Transverse colon (tissue), 4 donors: ENCODE measurements at regions not wholly inside any gene's neighbourhood (a gene's known extent, or its start where the extent isn't known, plus 50 kb on each side); places are given as distances from the start of the nearest gene placed in this dataset.

Source experiments
- DNase-seq: peaks from one replicate; pipeline ENCODE4 v3.0.0-alpha.2; 2019
- H3K27ac ChIP-seq, 4 donors: fragments of 200-600 bp; sonication (generic); 2 replicates each; pipeline ENCODE4 v1.5.1; 2016 to 2018; ENCODE audit warnings: inconsistent platforms in 4 of 4
- H3K27me3 ChIP-seq: fragments of 200-600 bp; sonication (generic); 2 replicates; pipeline ENCODE4 v1.5.1; 2017; ENCODE audit warnings: inconsistent platforms
- H3K36me3 ChIP-seq, 4 donors: fragments of 200-600 bp; sonication (generic); 2 replicates each; pipeline ENCODE4 v1.5.1; 2017 to 2019; ENCODE audit warnings: inconsistent platforms in 4 of 4
- H3K4me1 ChIP-seq, 4 donors: fragments of 200-600 bp; sonication (generic); 2 replicates each; pipeline ENCODE4 v1.5.1; 2017 to 2020; ENCODE audit warnings: inconsistent platforms in 4 of 4
- H3K4me3 ChIP-seq, 4 donors: fragments of 200-600 bp; sonication (generic); 1 replicate in 1 of 4; 2 replicates in 3 of 4; pipeline versions ENCODE4 v1.5.1 to v1.6.1; 2017 to 2019; ENCODE audit warnings: inconsistent platforms in 4 of 4
- H3K9me3 ChIP-seq, 2 donors: fragments of 200-600 bp; sonication (generic); 2 replicates each; pipeline ENCODE4 v1.5.1; 2017 to 2019; ENCODE audit warnings: inconsistent platforms in 2 of 2
- CTCF ChIP-seq, 5 experiments: fragments of 200-600 bp in 3 of 5; fragments of 450-650 bp in 2 of 5; sonication (generic) in 3 of 5; IDR thresholded peaks; 1 replicate in 2 of 5; 2 replicates in 3 of 5; pipeline ENCODE4 v1.5.1; 2016 to 2017; ENCODE audit warnings: antibody characterized with exemption in 5 of 5, inconsistent platforms in 3 of 5, mild to moderate bottlenecking in 2 of 5, moderate library complexity in 1 of 5
- EP300 ChIP-seq: sonication (generic); formaldehyde crosslinking; IDR thresholded peaks from one replicate; pipeline ENCODE4 v1.6.1; 2017; ENCODE audit warnings: antibody characterized with exemption, low read depth
- POLR2A ChIP-seq: fragments of 450-650 bp; IDR thresholded peaks from one replicate; pipeline ENCODE4 v1.6.1; 2016; ENCODE audit warnings: antibody characterized with exemption, mild to moderate bottlenecking, moderate library complexity
- POLR2AphosphoS5 ChIP-seq, 3 donors: sonication (generic); formaldehyde crosslinking; IDR thresholded peaks; one replicate each; pipeline ENCODE4 v1.6.1; 2016; ENCODE audit warnings: antibody characterized with exemption in 3 of 3
- WGBS, 2 donors: methylation state at CpG; one replicate each; pipeline ENCODE4 v1.1.5; 2018; ENCODE audit warnings: low coverage in 1 of 2; 5-methylcytosine and 5-hydroxymethylcytosine counted together
- in situ Hi-C, 4 donors: fragments of 200-750 bp; cut with MboI; loops; one replicate each; pipeline versions ENCODE4 v1.15.0 to v1.15.1; 2017; ENCODE audit warnings: low sequenced_read_pairs in 3 of 4, low pct_ligation_motif_present in 1 of 4, low pct_unique_long_range_greater_than_20kb in 1 of 4
- intact Hi-C: fragments of 100-400 bp; cut with DNase I; formaldehyde crosslinking; loops from one replicate; pipeline ENCODE4 v1.15.1; 2023; ENCODE audit warnings: low total_unique reads

- H3K27ac ChIP-seq = peak overlapping the region; percentile 44 to 76 (median 64)
- no peak overlapping the region for H3K4me3 ChIP-seq
- H3K9me3 ChIP-seq = no peaks in the 10 kb centered on the region
- in situ Hi-C loops (loop anchor here in 2 of 4 donors (5.0 to 25.0 kb wide), 2 partner anchors 245 to 590 kb away; no protein-coding TSS in a partner anchor), intact Hi-C loops (loop anchor here (5.0 kb wide), 1 partner anchor 240 kb away; the partner anchor contains the start of gene CABLES1)
- H3K4me1 ChIP-seq = peaks cover 3 to 20% (median 13%) of the 10 kb centered on the region in 4 donors
- peak in 1 of 3 donors; percentile 21 for TF ChIP-seq POLR2AphosphoS5 (IDR thresholded peaks at IDR 0.05)
- no peak for TF ChIP-seq EP300
- H3K27me3 ChIP-seq = no peaks in the 10 kb centered on the region
- no peaks in the 10 kb centered on the region for H3K36me3 ChIP-seq
- WGBS, 2 donors = 41 to 57% methylated on average over 3 of the region's 3 CpGs
- no peak for DNase-seq
Measured at GRCh38 chr18:23377669-23378301, 75.3 kb upstream of the RIOK3 start.

GRCh38 chr18:23378302-23378686 lies 74.8 kb upstream of the RIOK3 start:
- Histone ChIP-seq H3K27ac (peak overlapping the region; percentile 44 to 76 (median 64)), H3K9me3 (no peaks in the 10 kb centered on the region), H3K4me1 (peaks cover 3 to 20% (median 13%) of the 10 kb centered on the region in 4 donors), H3K36me3 (no peaks in the 10 kb centered on the region), H3K4me3 (no peak overlapping the region), H3K27me3 (no peaks in the 10 kb centered on the region)
- in situ Hi-C loops = loop anchor here in 2 of 4 donors (5.0 to 25.0 kb wide), 2 partner anchors 246 to 591 kb away; no protein-coding TSS in a partner anchor
- intact Hi-C loops = loop anchor here (5.0 kb wide), 1 partner anchor 241 kb away; the partner anchor contains the start of gene CABLES1
- no peak for DNase-seq
- TF ChIP-seq POLR2A (no peak), EP300 (no peak), CTCF (IDR thresholded peaks at IDR 0.05) (no peak), POLR2AphosphoS5 (IDR thresholded peaks at IDR 0.05) (no peak)
- 62 to 63% methylated on average over 2 of the region's 2 CpGs for WGBS, 2 donors

- no peak for DNase-seq
- no peak overlapping the region for H3K27ac ChIP-seq
- no peaks in the 10 kb centered on the region for H3K36me3 ChIP-seq
- no peaks in the 10 kb centered on the region for H3K9me3 ChIP-seq
- in situ Hi-C loops = loop anchor here in 2 of 4 donors (10.0 to 25.0 kb wide), 2 partner anchors 245 to 593 kb away; partner anchors contain the start of gene CABLES1 (in 1 of the 2)
- H3K27me3 ChIP-seq = no peaks in the 10 kb centered on the region
- intact Hi-C loops = no loop called here
- 90 to 100% methylated on average over 4 to 11 of the region's 11 CpGs for WGBS, 2 donors
- no peak overlapping the region for H3K4me3 ChIP-seq
- no peak for TF ChIP-seq EP300
- TF ChIP-seq POLR2A = no peak
- no peak for TF ChIP-seq CTCF (IDR thresholded peaks at IDR 0.05)
- no peak for TF ChIP-seq POLR2AphosphoS5 (IDR thresholded peaks at IDR 0.05)
- H3K4me1 ChIP-seq = peaks cover 3 to 20% (median 15%) of the 10 kb centered on the region in 4 donors
Measured at GRCh38 chr18:23380001-23380550, 73.0 kb upstream of the RIOK3 start.

- no peak for DNase-seq
- no peaks in the 10 kb centered on the region for H3K36me3 ChIP-seq
- TF ChIP-seq POLR2AphosphoS5 (IDR thresholded peaks at IDR 0.05) (no peak), EP300 (no peak), CTCF (IDR thresholded peaks at IDR 0.05) (no peak), POLR2A (no peak)
- 91 to 100% methylated on average over 2 of the region's 2 CpGs for WGBS, 2 donors
- intact Hi-C loops (no loop called here), in situ Hi-C loops (loop anchor here in 2 of 4 donors (10.0 to 25.0 kb wide), 2 partner anchors 246 to 594 kb away; partner anchors contain the start of gene CABLES1 (in 1 of the 2))
- no peak overlapping the region for H3K27ac ChIP-seq
- H3K27me3 ChIP-seq = no peaks in the 10 kb centered on the region
- H3K4me3 ChIP-seq = no peak overlapping the region
- H3K4me1 ChIP-seq = peaks cover 3 to 24% (median 19%) of the 10 kb centered on the region in 4 donors
- H3K9me3 ChIP-seq = no peaks in the 10 kb centered on the region
Measured at GRCh38 chr18:23380817-23381216, 72.3 kb upstream of the RIOK3 start.
